Gastrocnemius medialis (tissue), 4 donors: ENCODE measurements at regions not wholly inside any gene's neighbourhood (a gene's known extent, or its start where the extent isn't known, plus 50 kb on each side); places are given as distances from the start of the nearest gene placed in this dataset.

Experiments
- ATAC-seq, 2 donors: fragments of 150-250 bp; one replicate each; pipeline ENCODE4 v1.9.1; 2016
- DNase-seq, 2 donors: peaks; one replicate each; pipeline ENCODE4 v3.0.0-alpha.2; 2019
- H3K27ac ChIP-seq, 4 donors: fragments of 200-600 bp; sonication (generic); 1 replicate in 1 of 4; 2 replicates in 3 of 4; pipeline ENCODE4 v1.5.1; 2016 to 2018; ENCODE audit warnings: mild to moderate bottlenecking in 2 of 4, moderate library complexity in 1 of 4
- H3K27me3 ChIP-seq, 3 donors: fragments of 200-600 bp; sonication (generic) in 2 of 3; 1 replicate in 1 of 3; 2 replicates in 2 of 3; pipeline versions ENCODE4 v1.5.1 to v1.6.0; 2016 to 2019; ENCODE audit warnings: mild to moderate bottlenecking in 1 of 3, moderate library complexity in 1 of 3
- H3K36me3 ChIP-seq, 2 donors: fragments of 200-600 bp; sonication (generic) in 1 of 2; one replicate each; pipeline ENCODE4 v1.5.1; 2017 to 2018
- H3K4me1 ChIP-seq, 2 donors: fragments of 200-600 bp; sonication (generic) in 1 of 2; one replicate each; pipeline ENCODE4 v1.5.1; 2016 to 2017; ENCODE audit warnings: mild to moderate bottlenecking in 2 of 2
- H3K4me3 ChIP-seq, 4 donors: fragments of 200-600 bp; sonication (generic) in 3 of 4; 1 replicate in 1 of 4; 2 replicates in 3 of 4; pipeline ENCODE4 v1.5.1; 2016 to 2019; ENCODE audit warnings: mild to moderate bottlenecking in 2 of 4
- H3K9me3 ChIP-seq, 3 donors: fragments of 200-600 bp; sonication (generic) in 2 of 3; 1 replicate in 1 of 3; 2 replicates in 2 of 3; pipeline ENCODE4 v1.5.1; 2016 to 2019
- POLR2A ChIP-seq, 2 donors: fragments of 450-650 bp; IDR thresholded peaks; one replicate each; pipeline ENCODE4 v1.6.1; 2017; ENCODE audit warnings: antibody characterized with exemption in 2 of 2, mild to moderate bottlenecking in 2 of 2, moderate library complexity in 2 of 2
- in situ Hi-C, 4 donors: fragments of 200-750 bp; cut with MboI; loops; one replicate each; pipeline versions ENCODE4 v1.15.0 to v1.8.0; 2017; ENCODE audit warnings: low sequenced_read_pairs in 4 of 4
- intact Hi-C: fragments of 100-400 bp; cut with DNase I; formaldehyde crosslinking; loops from one replicate; pipeline ENCODE4 v1.15.1; 2023; ENCODE audit warnings: low total_unique reads
- TF ChIP-seq, protein P1 (sequence below), 5 experiments: fragments of 450-650 bp in 3 of 5; fragments of 200-600 bp in 2 of 5; sonication (generic) in 2 of 5; IDR thresholded peaks in 4 of 5; conservative IDR thresholded peaks in 1 of 5; 1 replicate in 4 of 5; 2 replicates in 1 of 5; pipeline ENCODE4 v1.5.1; 2016 to 2019; ENCODE audit warnings: antibody characterized with exemption in 5 of 5, mild to moderate bottlenecking in 3 of 5, moderate library complexity in 3 of 5

- Histone ChIP-seq H3K9me3 (no peaks in the 10 kb centered on the region), H3K27ac (peak overlapping the region; percentile 53 to 74 (median 72)), H3K36me3 (no peaks in the 10 kb centered on the region), H3K4me3 (no peak overlapping the region), H3K4me1 (peaks cover 16 to 17% of the 10 kb centered on the region in 2 donors), H3K27me3 (no peaks in the 10 kb centered on the region)
- peak; percentile 96 to 98 for ATAC-seq
- in situ Hi-C loops (loop anchor here in 1 of 4 donors (25.0 kb wide), 1 partner anchor 484 kb away; no protein-coding TSS in a partner anchor), intact Hi-C loops (loop anchor here (10.0 kb wide), 1 partner anchor 159 kb away; the partner anchor contains the start of gene TTC29)
- no peak for TF ChIP-seq POLR2A (IDR thresholded peaks at IDR 0.05)
- TF ChIP-seq, protein P1, sequence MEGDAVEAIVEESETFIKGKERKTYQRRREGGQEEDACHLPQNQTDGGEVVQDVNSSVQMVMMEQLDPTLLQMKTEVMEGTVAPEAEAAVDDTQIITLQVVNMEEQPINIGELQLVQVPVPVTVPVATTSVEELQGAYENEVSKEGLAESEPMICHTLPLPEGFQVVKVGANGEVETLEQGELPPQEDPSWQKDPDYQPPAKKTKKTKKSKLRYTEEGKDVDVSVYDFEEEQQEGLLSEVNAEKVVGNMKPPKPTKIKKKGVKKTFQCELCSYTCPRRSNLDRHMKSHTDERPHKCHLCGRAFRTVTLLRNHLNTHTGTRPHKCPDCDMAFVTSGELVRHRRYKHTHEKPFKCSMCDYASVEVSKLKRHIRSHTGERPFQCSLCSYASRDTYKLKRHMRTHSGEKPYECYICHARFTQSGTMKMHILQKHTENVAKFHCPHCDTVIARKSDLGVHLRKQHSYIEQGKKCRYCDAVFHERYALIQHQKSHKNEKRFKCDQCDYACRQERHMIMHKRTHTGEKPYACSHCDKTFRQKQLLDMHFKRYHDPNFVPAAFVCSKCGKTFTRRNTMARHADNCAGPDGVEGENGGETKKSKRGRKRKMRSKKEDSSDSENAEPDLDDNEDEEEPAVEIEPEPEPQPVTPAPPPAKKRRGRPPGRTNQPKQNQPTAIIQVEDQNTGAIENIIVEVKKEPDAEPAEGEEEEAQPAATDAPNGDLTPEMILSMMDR (IDR thresholded peaks at IDR 0.05 in 4 of 5, conservative IDR thresholded peaks at IDR 0.05 in 1 of 5): no peak
- DNase-seq: peak; percentile 61 to 73
Observed at GRCh38 chr4:147103403-147103946, 157.8 kb upstream of the TTC29 start.

GRCh38 chr4:147104768-147105167, 159.1 kb upstream of the TTC29 start:
- Histone ChIP-seq H3K4me1 (peaks cover 16 to 17% of the 10 kb centered on the region in 2 donors), H3K27me3 (no peaks in the 10 kb centered on the region), H3K27ac (peak overlapping the region in 2 of 4 donors; percentile 70 to 74), H3K36me3 (no peaks in the 10 kb centered on the region), H3K4me3 (no peak overlapping the region), H3K9me3 (no peaks in the 10 kb centered on the region)
- intact Hi-C loops (loop anchor here (10.0 kb wide), 1 partner anchor 160 kb away; the partner anchor contains the start of gene TTC29), in situ Hi-C loops (loop anchor here in 1 of 4 donors (25.0 kb wide), 1 partner anchor 483 kb away; no protein-coding TSS in a partner anchor)
- DNase-seq: no peak
- TF ChIP-seq, protein P1 (IDR thresholded peaks at IDR 0.05 in 4 of 5, conservative IDR thresholded peaks at IDR 0.05 in 1 of 5): no peak
- TF ChIP-seq POLR2A (IDR thresholded peaks at IDR 0.05): no peak
- ATAC-seq: no peak

DNA sequence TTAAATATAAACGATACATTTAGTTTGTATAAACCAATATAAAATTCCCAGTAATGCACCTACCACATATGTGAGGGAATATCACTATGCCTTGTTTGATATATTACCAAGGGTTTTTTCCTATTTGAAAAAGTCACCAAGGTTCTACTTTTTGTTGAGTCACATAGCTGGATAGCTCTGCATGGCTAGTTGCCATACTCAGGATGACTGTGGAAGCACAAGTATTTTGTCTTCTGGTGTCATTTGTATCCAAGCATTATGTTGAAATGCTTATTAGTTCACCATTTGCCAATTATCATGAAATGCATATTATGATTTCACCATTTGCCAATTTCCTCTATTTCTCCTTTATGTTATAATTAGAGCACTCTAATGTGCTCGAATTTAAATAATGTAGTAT, 162.7 kb upstream of the TTC29 start:
- ATAC-seq: no peak
- Histone ChIP-seq H3K36me3 (no peaks in the 10 kb centered on the region), H3K9me3 (no peaks in the 10 kb centered on the region), H3K27ac (no peak overlapping the region), H3K4me3 (no peak overlapping the region), H3K4me1 (peaks cover 11 to 12% of the 10 kb centered on the region in 2 donors), H3K27me3 (no peaks in the 10 kb centered on the region)
- DNase-seq: no peak
- in situ Hi-C loops (loop anchor here in 1 of 4 donors (25.0 kb wide), 1 partner anchor 479 kb away; no protein-coding TSS in a partner anchor), intact Hi-C loops (loop anchor here (10.0 kb wide), 1 partner anchor 164 kb away; the partner anchor contains the start of gene TTC29)
- no peak for TF ChIP-seq POLR2A (IDR thresholded peaks at IDR 0.05)
- TF ChIP-seq, protein P1 (IDR thresholded peaks at IDR 0.05 in 4 of 5, conservative IDR thresholded peaks at IDR 0.05 in 1 of 5): no peak

- Histone ChIP-seq H3K4me1 (no peaks in the 10 kb centered on the region), H3K9me3 (no peaks in the 10 kb centered on the region), H3K36me3 (no peaks in the 10 kb centered on the region), H3K4me3 (no peak overlapping the region), H3K27me3 (no peaks in the 10 kb centered on the region), H3K27ac (no peak overlapping the region)
- ATAC-seq (peak in 1 of 2 donors; percentile 50), DNase-seq (no peak)
- in situ Hi-C loops (loop anchor here in 1 of 4 donors (25.0 kb wide), 1 partner anchor 478 kb away; no protein-coding TSS in a partner anchor), intact Hi-C loops (loop anchor here (10.0 kb wide), 2 partner anchors 165 to 485 kb away; partner anchors contain the start of gene TTC29)
- TF ChIP-seq POLR2A (IDR thresholded peaks at IDR 0.05): no peak
- TF ChIP-seq, protein P1 (IDR thresholded peaks at IDR 0.05 in 4 of 5, conservative IDR thresholded peaks at IDR 0.05 in 1 of 5): no peak
Observed at GRCh38 chr4:147109800-147110199, 164.1 kb upstream of the TTC29 start.
